NCI-H146 (cell line): ENCODE measurements at regions not wholly inside any gene's neighbourhood (a gene's known extent, or its start where the extent isn't known, plus 50 kb on each side); places are given as distances from the start of the nearest gene placed in this dataset.
"Not testable (repeated sequence)": the region's sequence is repeated elsewhere in the genome, so short reads cannot be mapped to it uniquely, and the experiment has no call there.

Experiments
- DNase-seq: peaks from one replicate; lab custom pipeline; 2025; lab: John Stamatoyannopoulos, UW

- no peak for DNase-seq
Observed at GRCh38 chr6:166724576-166724975, 97.5 kb upstream of the RPS6KA2 start.

- DNase-seq: no peak
Observed at GRCh38 chr6:166722785-166723184, 95.7 kb upstream of the RPS6KA2 start.

- DNase-seq: no peak
Observed at GRCh38 chr6:166721576-166721975, 94.5 kb upstream of the RPS6KA2 start.

GRCh38 chr6:166720856-166721255 lies 93.8 kb upstream of the RPS6KA2 start:
- no peak for DNase-seq

GRCh38 chr6:166719019-166719418 lies 92.0 kb upstream of the RPS6KA2 start:
- DNase-seq: no peak

- no peak for DNase-seq
Observed at GRCh38 chr6:166718516-166718915, 91.5 kb upstream of the RPS6KA2 start.

- no peak for DNase-seq
Observed at GRCh38 chr6:166716910-166717617, 90.0 kb upstream of the RPS6KA2 start.

GRCh38 chr6:166715992-166716391 lies 88.9 kb upstream of the RPS6KA2 start:
- DNase-seq: no peak

GRCh38 chr6:166715065-166715464 lies 88.0 kb upstream of the RPS6KA2 start:
- DNase-seq: no peak

- no peak for DNase-seq
Observed at GRCh38 chr6:166714581-166714980, 87.5 kb upstream of the RPS6KA2 start.

GRCh38 chr6:166714187-166714510 lies 87.1 kb upstream of the RPS6KA2 start:
- DNase-seq: no peak

GRCh38 chr6:166713434-166714186 lies 86.6 kb upstream of the RPS6KA2 start:
- no peak for DNase-seq

- no peak for DNase-seq
Observed at GRCh38 chr6:166712286-166713228, 85.5 kb upstream of the RPS6KA2 start.

- DNase-seq: no peak
Observed at GRCh38 chr6:166710084-166710483, 83.0 kb upstream of the RPS6KA2 start.

- no peak for DNase-seq
Observed at GRCh38 chr6:166708460-166708859, 81.4 kb upstream of the RPS6KA2 start.

- DNase-seq: peak; percentile 51
Observed at GRCh38 chr6:166707045-166707444, 80.0 kb upstream of the RPS6KA2 start.

- DNase-seq: no peak
Observed at GRCh38 chr6:166705069-166705468, 78.0 kb upstream of the RPS6KA2 start.

- DNase-seq: no peak
Observed at GRCh38 chr6:166704171-166704570, 77.1 kb upstream of the RPS6KA2 start.

GRCh38 chr6:166703149-166703710 lies 76.2 kb upstream of the RPS6KA2 start:
- peak; percentile 71 for DNase-seq

- DNase-seq: not testable (repeated sequence)
Observed at GRCh38 chr6:166701424-166701823, 74.4 kb upstream of the RPS6KA2 start.

GRCh38 chr6:166700871-166701270 lies 73.8 kb upstream of the RPS6KA2 start:
- DNase-seq: not testable (repeated sequence)

- DNase-seq: no peak
Observed at GRCh38 chr6:166697113-166697512, 70.1 kb upstream of the RPS6KA2 start.
